K562 (cell line): ENCODE measurements at regions not wholly inside any gene's neighbourhood (a gene's known extent, or its start where the extent isn't known, plus 50 kb on each side); places are given as distances from the start of the nearest gene placed in this dataset.

Experiments
- ATAC-seq: fragments of 200-7000 bp; cut with Tn5 transposase; 3 replicates; pipeline ENCODE4 v1.9.1; 2020; ENCODE audit warnings: moderate library complexity
- BruUV-seq: library from RNA; stranded (reverse); fragments of 400-500 nt; replicated peaks from 2 replicates; lab custom pipeline; 2021; lab: Mats Ljungman, UMichigan
- CTCF ChIA-PET: fragments of 300-600 bp; formaldehyde crosslinking; extraction: SDS; loops from one replicate; lab custom pipeline; 2021; ENCODE audit warnings: low intra/inter-chr PET ratio; lab: Yijun Ruan, JAX
- POLR2A ChIA-PET: fragments of 300-600, 350-650 bp; sonication (Branson Sonifier 250); formaldehyde crosslinking; extraction: SDS; loops from one replicate; lab custom pipeline; 2021; ENCODE audit warnings: antibody characterized with exemption, inconsistent platforms; lab: Yijun Ruan, JAX
- DNase-seq, 4 experiments: peaks; one replicate each; pipeline versions ENCODE4 v3.0.0 to v3.0.0-alpha.2; 2011 to 2018; ENCODE audit warnings: low spot score in 3 of 4, mixed read lengths in 3 of 4; ENCODE audit errors: extremely low read depth in 1 of 4
- FAIRE-seq: peaks from 2 replicates; lab custom pipeline; 2011; peaks lifted over from hg19 to GRCh38; lab: Jason Lieb, UNC
- H2AFZ ChIP-seq: 2 replicates; pipeline ENCODE4 v1.6.0; 2011; ENCODE audit warnings: low read depth, low read length, control low read depth, inconsistent platforms
- H3K27ac ChIP-seq: fragments of 200-600 bp; 3 replicates; pipeline ENCODE4 v1.8.0; 2011; ENCODE audit warnings: low read depth, mild to moderate bottlenecking, control low read depth, inconsistent platforms, low read length, moderate library complexity, mixed read lengths; ENCODE audit errors: extremely low read depth
- H3K27me3 ChIP-seq, 2 experiments: fragments of 300-600 bp in 1 of 2; 2 replicates in 1 of 2; 3 replicates in 1 of 2; pipeline versions ENCODE4 v1.6.0 to v1.8.0; 2011; ENCODE audit warnings: inconsistent platforms in 2 of 2, low read length in 2 of 2, mild to moderate bottlenecking in 1 of 2, mixed read lengths in 1 of 2, moderate library complexity in 1 of 2; ENCODE audit not compliant: control insufficient read depth in 2 of 2, insufficient read depth in 2 of 2
- H3K36me3 ChIP-seq: fragments of 300-600 bp; 3 replicates; pipeline ENCODE4 v1.8.0; 2011; ENCODE audit warnings: mild to moderate bottlenecking, low read length, inconsistent platforms; ENCODE audit not compliant: control insufficient read depth, insufficient read depth
- H3K4me1 ChIP-seq, 2 experiments: fragments of 200-600 bp in 1 of 2; replicated peaks in 1 of 2; 2 replicates in 1 of 2; 3 replicates in 1 of 2; pipeline versions ENCODE4 v1.5.1 to v1.8.0; 2011; ENCODE audit warnings: inconsistent platforms in 2 of 2, low read length in 2 of 2, mild to moderate bottlenecking in 1 of 2, mixed read lengths in 1 of 2, moderate library complexity in 1 of 2; ENCODE audit not compliant: control insufficient read depth in 2 of 2, insufficient read depth in 2 of 2
- H3K4me2 ChIP-seq: 2 replicates; pipeline ENCODE4 v1.6.1; 2011; ENCODE audit warnings: low read length, control low read depth, inconsistent platforms, mixed read lengths; ENCODE audit not compliant: insufficient read depth
- H3K4me3 ChIP-seq: fragments of 200-600 bp; sonication (generic), shearing (Covaris generic); 2 replicates; pipeline ENCODE4 v1.5.1; 2016; ENCODE audit warnings: control low read depth, inconsistent platforms
- H3K79me2 ChIP-seq: fragments of 200-600 bp; 3 replicates; pipeline ENCODE4 v1.8.0; 2011; ENCODE audit warnings: low read length, inconsistent platforms; ENCODE audit not compliant: control insufficient read depth, insufficient read depth
- H3K9ac ChIP-seq, 2 experiments: 2 replicates each; pipeline versions ENCODE4 v1.6.0 to v1.6.1; 2011; ENCODE audit warnings: low read depth in 2 of 2, low read length in 2 of 2, control low read depth in 1 of 2, inconsistent platforms in 1 of 2, mild to moderate bottlenecking in 1 of 2, mixed read lengths in 1 of 2; ENCODE audit not compliant: insufficient read depth in 1 of 2
- H3K9me1 ChIP-seq: one replicate; pipeline ENCODE4 v1.6.0; 2011; ENCODE audit warnings: inconsistent platforms, mild to moderate bottlenecking, low read length, moderate library complexity; ENCODE audit not compliant: control insufficient read depth, insufficient read depth
- H3K9me3 ChIP-seq: replicated peaks from 2 replicates; pipeline ENCODE4 v1.5.1; 2011; ENCODE audit warnings: low read depth, low read length, inconsistent platforms; ENCODE audit not compliant: control insufficient read depth, insufficient read depth
- H4K20me1 ChIP-seq: replicated peaks from 2 replicates; pipeline ENCODE4 v1.6.1; 2011; ENCODE audit warnings: low read length, inconsistent platforms, mixed read lengths; ENCODE audit not compliant: control insufficient read depth, insufficient read depth
- DDX20 ChIP-seq: fragments of 450-650 bp; IDR thresholded peaks from 2 replicates; pipeline ENCODE4 v1.6.1; 2016; ENCODE audit warnings: missing genetic modification characterization, low read depth, mild to moderate bottlenecking, missing compliant biosample characterization, moderate library complexity
- GABPB2 ChIP-seq: fragments of 250-450 bp; sonication (Bioruptor Pico); conservative IDR thresholded peaks from 2 replicates; pipeline ENCODE4 v1.5.1; 2021; ENCODE audit warnings: mild to moderate bottlenecking
- PML ChIP-seq: IDR thresholded peaks from 2 replicates; pipeline ENCODE4 v1.6.1; 2012; ENCODE audit warnings: low read length, inconsistent platforms
- PRMT5 ChIP-seq: sonication (generic); formaldehyde crosslinking; IDR thresholded peaks from 2 replicates; pipeline ENCODE4 v1.5.0; 2020; ENCODE audit warnings: missing genetic modification reagents
- SNAPC5 ChIP-seq: fragments of 250-450 bp; sonication (Bioruptor Pico); IDR thresholded peaks from 2 replicates; pipeline ENCODE4 v1.8.0; 2021; ENCODE audit warnings: moderate library complexity, mild to moderate bottlenecking, inconsistent platforms
- ZNF3 ChIP-seq: fragments of 250-450 bp; sonication (Bioruptor Pico); IDR thresholded peaks from 2 replicates; pipeline ENCODE4 v1.5.0; 2021; ENCODE audit warnings: mild to moderate bottlenecking, moderate library complexity
- ZNF436 ChIP-seq: fragments of 250-450, 450-650 bp; sonication (Bioruptor Pico); formaldehyde crosslinking; IDR thresholded peaks from 2 replicates; pipeline ENCODE4 v1.7.0; 2020; ENCODE audit warnings: mild to moderate bottlenecking
- WGBS: fragments of 100-300 bp; shearing (Covaris generic); methylation state at CpG from one replicate; pipeline ENCODE4 v1.1.6; 2016; ENCODE audit warnings: low coverage, mixed read lengths; ENCODE audit not compliant: insufficient coverage; ENCODE audit errors: missing lambda C conversion rate; 5-methylcytosine and 5-hydroxymethylcytosine counted together
- in situ Hi-C: fragments of 300-500 bp; cut with MboI; formaldehyde crosslinking; loops from 4 replicates; pipeline ENCODE4 v1.15.0; 2018; ENCODE audit warnings: inconsistent platforms, mixed read lengths
- intact Hi-C: fragments of 100-400 bp; cut with micrococcal nuclease; formaldehyde crosslinking; loops from 2 replicates; pipeline ENCODE4 v1.14.2; 2022

- intact Hi-C loops: no loop called here
- in situ Hi-C loops: no loop called here
- Histone ChIP-seq H4K20me1 (no peaks in the 10 kb centered on the region), H3K4me3 (no peak overlapping the region), H3K9ac (no peak overlapping the region), H3K27me3 (no peaks in the 10 kb centered on the region), H3K36me3 (no peaks in the 10 kb centered on the region), H3K27ac (no peak overlapping the region), H3K4me2 (no peak overlapping the region), H3K4me1 (no peaks in the 10 kb centered on the region; a peak in 1 of 5 replicates), H3K79me2 (no peaks in the 10 kb centered on the region), H3K9me3 (no peaks in the 10 kb centered on the region), H2AFZ (no peak overlapping the region), H3K9me1 (no peaks in the 10 kb centered on the region)
- ChIA-PET CTCF (no interaction called here), POLR2A (interaction anchor here (1.2 kb wide), 1 partner anchor 8 kb away, joined by 3 read pairs; no protein-coding TSS in a partner anchor)
- DNase-seq (no peak), FAIRE-seq (no peak), ATAC-seq (no peak)
- no TSS peak for BruUV-seq
- 2% methylated on average over 9 of the region's 9 CpGs for WGBS
- no peak for TF ChIP-seq GABPB2 (CRISPR knock-in tag)
- no peak for TF ChIP-seq SNAPC5 (CRISPR knock-in tag)
- no peak for TF ChIP-seq DDX20 (tag)
- TF ChIP-seq ZNF436 (CRISPR knock-in tag): no peak
- no peak for TF ChIP-seq PRMT5 (CRISPR knock-in tag)
- TF ChIP-seq ZNF3 (CRISPR knock-in tag): no peak
- TF ChIP-seq PML: no peak
Observed at GRCh38 chr2:161076936-161077335, 83.3 kb upstream of the TANK start.
